HG02970 (cell line): ENCODE measurements at regions not wholly inside any gene's neighbourhood (a gene's known extent, or its start where the extent isn't known, plus 50 kb on each side); places are given as distances from the start of the nearest gene placed in this dataset.

Experiments used
- ATAC-seq: cut with Tn5 transposase; IDR thresholded peaks from one replicate; pipeline ENCODE4 v1.9.1; 2021; ENCODE audit warnings: mild to moderate bottlenecking, moderate library complexity, moderate number of reproducible peaks; ENCODE audit not compliant: unreplicated experiment, low FRiP score

- no peak for ATAC-seq
Measured at GRCh38 chr4:106773076-106773905, 262.8 kb downstream of the DKK2 start.

GRCh38 chr4:106767991-106768390 is 268.1 kb downstream of the DKK2 start:
- ATAC-seq = no peak

GRCh38 chr4:106766519-106766918 is 269.6 kb downstream of the DKK2 start:
- ATAC-seq = no peak

- ATAC-seq = no peak
Measured at GRCh38 chr4:106764774-106765173, 271.3 kb downstream of the DKK2 start.

GRCh38 chr4:106762666-106763443 is 273.3 kb downstream of the DKK2 start:
- ATAC-seq = no peak

- ATAC-seq = no peak
Measured at GRCh38 chr4:106753426-106753825, 282.7 kb downstream of the DKK2 start.

GRCh38 chr4:106746451-106746850 is 289.7 kb downstream of the DKK2 start:
- no peak for ATAC-seq

- ATAC-seq = no peak
Measured at GRCh38 chr4:106738121-106738520, 298.0 kb downstream of the DKK2 start.

- no peak for ATAC-seq
Measured at GRCh38 chr4:106718548-106718947, 317.6 kb downstream of the DKK2 start.

- ATAC-seq = no peak
Measured at GRCh38 chr4:106717091-106717490, 319.0 kb downstream of the DKK2 start.

- no peak for ATAC-seq
Measured at GRCh38 chr4:106715825-106716224, 320.3 kb downstream of the DKK2 start.

GRCh38 chr4:106708464-106708816 is 327.7 kb downstream of the DKK2 start:
- ATAC-seq = no peak

- peak; percentile 80 for ATAC-seq
Measured at GRCh38 chr4:106707776-106708463, 328.2 kb downstream of the DKK2 start.

- ATAC-seq = no peak
Measured at GRCh38 chr4:106704253-106704870, 331.8 kb downstream of the DKK2 start.

- ATAC-seq = no peak
Measured at GRCh38 chr4:106700321-106700720, 331.7 kb upstream of the GIMD1 start.

- ATAC-seq = no peak
Measured at GRCh38 chr4:106698621-106699195, 330.1 kb upstream of the GIMD1 start.

GRCh38 chr4:106695501-106696262 is 327.1 kb upstream of the GIMD1 start:
- ATAC-seq = no peak

- ATAC-seq = no peak
Measured at GRCh38 chr4:106694232-106694631, 325.7 kb upstream of the GIMD1 start.

GRCh38 chr4:106691749-106692148 is 323.2 kb upstream of the GIMD1 start:
- ATAC-seq = no peak

- ATAC-seq = no peak
Measured at GRCh38 chr4:106690487-106690886, 321.9 kb upstream of the GIMD1 start.
